H9 (cell line): ENCODE measurements at regions not wholly inside any gene's neighbourhood (a gene's known extent, or its start where the extent isn't known, plus 50 kb on each side); places are given as distances from the start of the nearest gene placed in this dataset.

Experiments
- DNase-seq: peaks from one replicate; pipeline ENCODE4 v3.0.0-alpha.2; 2017
- H2AFZ ChIP-seq: one replicate; pipeline ENCODE4 v1.6.1; 2013; ENCODE audit warnings: mild to moderate bottlenecking, low read length, control low read depth, moderate library complexity
- H2AK5ac ChIP-seq: 2 replicates; pipeline ENCODE4 v1.6.1; 2013; ENCODE audit warnings: low read length, control low read depth, mixed read lengths; ENCODE audit not compliant: insufficient read length
- H2BK120ac ChIP-seq: one replicate; pipeline ENCODE4 v1.6.1; 2013; ENCODE audit warnings: low read depth, mild to moderate bottlenecking, low read length, control low read depth, inconsistent platforms; ENCODE audit not compliant: poor library complexity, severe bottlenecking
- H2BK12ac ChIP-seq: 2 replicates; pipeline ENCODE4 v1.6.1; 2013; ENCODE audit warnings: low read length, control low read depth, mixed read lengths, low read depth; ENCODE audit not compliant: insufficient read length
- H2BK15ac ChIP-seq: 2 replicates; pipeline ENCODE4 v1.6.1; 2013; ENCODE audit warnings: low read depth, low read length, control low read depth
- H2BK20ac ChIP-seq: one replicate; pipeline ENCODE4 v1.6.1; 2013; ENCODE audit warnings: low read depth, mild to moderate bottlenecking, low read length, control low read depth, inconsistent platforms; ENCODE audit not compliant: poor library complexity, severe bottlenecking
- H2BK5ac ChIP-seq: 2 replicates; pipeline ENCODE4 v1.6.1; 2013; ENCODE audit warnings: low read length, control low read depth, mixed read lengths; ENCODE audit not compliant: insufficient read length
- H3K14ac ChIP-seq: 2 replicates; pipeline ENCODE4 v1.6.1; 2013; ENCODE audit warnings: low read length, control low read depth; ENCODE audit not compliant: insufficient read depth
- H3K18ac ChIP-seq: 2 replicates; pipeline ENCODE4 v1.6.1; 2013; ENCODE audit warnings: low read depth, mild to moderate bottlenecking, mixed read lengths, low read length, control low read depth; ENCODE audit not compliant: insufficient read length
- H3K23ac ChIP-seq: 2 replicates; pipeline ENCODE4 v1.6.1; 2013; ENCODE audit warnings: low read length, control low read depth, mixed read lengths, low read depth; ENCODE audit not compliant: insufficient read length
- H3K23me2 ChIP-seq: 2 replicates; pipeline ENCODE4 v1.6.1; 2013; ENCODE audit warnings: low read depth, mild to moderate bottlenecking, mixed read lengths, low read length, control low read depth; ENCODE audit not compliant: insufficient read length, poor library complexity, severe bottlenecking
- H3K27ac ChIP-seq: 2 replicates; pipeline ENCODE4 v1.5.1; 2013; ENCODE audit warnings: low read length, control low read depth, mixed read lengths, low read depth; ENCODE audit not compliant: insufficient read length
- H3K27me3 ChIP-seq: 2 replicates; pipeline ENCODE4 v1.6.1; 2013; ENCODE audit warnings: low read length, control low read depth, inconsistent platforms; ENCODE audit not compliant: insufficient read depth
- H3K4ac ChIP-seq: 2 replicates; pipeline ENCODE4 v1.6.1; 2013; ENCODE audit warnings: low read depth, mild to moderate bottlenecking, control low read depth, inconsistent platforms, low read length, moderate library complexity
- H3K4me1 ChIP-seq: 2 replicates; pipeline ENCODE4 v1.6.1; 2013; ENCODE audit warnings: low read length, control low read depth, inconsistent platforms; ENCODE audit not compliant: insufficient read depth
- H3K4me2 ChIP-seq: 2 replicates; pipeline ENCODE4 v1.6.1; 2013; ENCODE audit warnings: low read length, control low read depth, mixed read lengths; ENCODE audit not compliant: insufficient read length, insufficient read depth
- H3K56ac ChIP-seq: 2 replicates; pipeline ENCODE4 v1.6.1; 2013; ENCODE audit warnings: low read depth, mild to moderate bottlenecking, mixed read lengths, low read length, control low read depth; ENCODE audit not compliant: insufficient read length
- H3K79me1 ChIP-seq: 2 replicates; pipeline ENCODE4 v1.6.1; 2013; ENCODE audit warnings: low read depth, mild to moderate bottlenecking, moderate library complexity, low read length, control low read depth, inconsistent platforms; ENCODE audit not compliant: insufficient read depth, poor library complexity, severe bottlenecking
- H3K79me2 ChIP-seq: 2 replicates; pipeline ENCODE4 v1.6.1; 2013; ENCODE audit warnings: low read length, control low read depth, inconsistent platforms; ENCODE audit not compliant: insufficient read depth
- H3K9ac ChIP-seq: 2 replicates; pipeline ENCODE4 v1.6.1; 2013; ENCODE audit warnings: low read length, control low read depth, mixed read lengths; ENCODE audit not compliant: insufficient read length; ENCODE audit errors: extremely low read depth
- H3K9me3 ChIP-seq: one replicate; pipeline ENCODE4 v1.6.1; 2013; ENCODE audit warnings: low read depth, low read length, inconsistent platforms; ENCODE audit not compliant: control insufficient read depth
- H3T11ph ChIP-seq: one replicate; pipeline ENCODE4 v1.6.1; 2013; ENCODE audit warnings: mild to moderate bottlenecking, low read length, control low read depth, inconsistent platforms
- H4K20me1 ChIP-seq: one replicate; pipeline ENCODE4 v1.6.1; 2013; ENCODE audit not compliant: control insufficient read depth, insufficient read length, insufficient read depth
- H4K5ac ChIP-seq: 2 replicates; pipeline ENCODE4 v1.6.1; 2013; ENCODE audit warnings: low read depth, mild to moderate bottlenecking, mixed read lengths, low read length, control low read depth; ENCODE audit not compliant: insufficient read length
- H4K8ac ChIP-seq: replicated peaks from 2 replicates; pipeline ENCODE4 v1.6.1; 2013; ENCODE audit warnings: low read length, control low read depth, mixed read lengths, low read depth; ENCODE audit not compliant: insufficient read length
- H4K91ac ChIP-seq: 2 replicates; pipeline ENCODE4 v1.6.1; 2013; ENCODE audit warnings: low read depth, mild to moderate bottlenecking, moderate library complexity, mixed read lengths, low read length, control low read depth; ENCODE audit not compliant: insufficient read length
- H3K27ac Mint-ChIP-seq, 3 experiments: 2 replicates in 2 of 3; 3 replicates in 1 of 3; pipeline ENCODE4 v1.8.0; 2020 to 2021; ENCODE audit warnings: mixed read lengths in 3 of 3, mild to moderate bottlenecking in 1 of 3, moderate library complexity in 1 of 3
- H3K27me3 Mint-ChIP-seq: 2 replicates; pipeline ENCODE4 v1.8.0; 2021; ENCODE audit warnings: low read depth, mild to moderate bottlenecking, moderate library complexity, mixed read lengths
- H3K36me3 Mint-ChIP-seq, 3 experiments: 2 replicates in 2 of 3; 3 replicates in 1 of 3; pipeline ENCODE4 v1.8.0; 2020 to 2021; ENCODE audit warnings: low read depth in 3 of 3, mixed read lengths in 3 of 3; ENCODE audit not compliant: insufficient read depth in 1 of 3
- H3K4me1 Mint-ChIP-seq, 2 experiments: 2 replicates each; pipeline ENCODE4 v1.8.0; 2020; ENCODE audit warnings: mixed read lengths in 2 of 2
- H3K4me3 Mint-ChIP-seq, 2 experiments: 2 replicates in 1 of 2; 3 replicates in 1 of 2; pipeline ENCODE4 v1.8.0; 2020 to 2021; ENCODE audit warnings: mild to moderate bottlenecking in 2 of 2, mixed read lengths in 2 of 2, moderate library complexity in 1 of 2
- H3K9me3 Mint-ChIP-seq, 2 experiments: 2 replicates in 1 of 2; 3 replicates in 1 of 2; pipeline ENCODE4 v1.8.0; 2020; ENCODE audit warnings: mild to moderate bottlenecking in 2 of 2, mixed read lengths in 2 of 2, moderate library complexity in 1 of 2
- CTCF ChIP-seq: fragments of 200-600 bp; sonication (generic); conservative IDR thresholded peaks from 3 replicates; pipeline ENCODE4 v1.8.0; 2021; ENCODE audit warnings: antibody characterized with exemption, mild to moderate bottlenecking
- WGBS: extraction: QIAGEN DNeasy Blood & Tissue Kit; methylation state at CpG from one replicate; pipeline ENCODE4 v1.1.7; 2013; ENCODE audit warnings: missing lambda C conversion rate, low lambda C conversion rate, mixed read lengths; ENCODE audit not compliant: insufficient read length; ENCODE audit errors: extremely low coverage; 5-methylcytosine and 5-hydroxymethylcytosine counted together

DNA sequence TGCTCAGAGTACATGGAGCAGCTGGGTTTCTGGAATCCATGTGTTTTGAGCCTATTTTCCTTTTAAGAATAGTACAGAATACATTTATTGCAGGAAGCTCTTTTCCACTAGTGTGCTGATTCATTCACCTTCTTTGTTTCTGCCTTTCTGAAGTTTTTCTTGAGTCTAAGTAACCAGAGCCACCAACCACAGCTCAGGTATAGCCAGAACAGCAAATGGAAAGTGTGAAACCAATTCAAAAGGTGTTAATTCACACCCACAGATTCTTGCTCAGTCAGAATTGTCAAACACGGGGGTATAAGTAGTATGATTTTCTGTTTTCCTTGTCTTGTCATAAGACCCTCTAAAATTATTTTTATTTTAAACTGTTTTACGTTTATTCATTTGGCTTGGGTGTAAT, 75.9 kb upstream of the DYNAP start:
- Histone ChIP-seq H3K27ac (no peak overlapping the region), H4K20me1 (no peaks in the 10 kb centered on the region), H3K9ac (no peak overlapping the region), H3K14ac (no peak overlapping the region), H2BK120ac (no peak overlapping the region), H3K18ac (no peak overlapping the region), H3K4ac (no peak overlapping the region), H4K91ac (no peak overlapping the region), H3K4me2 (no peak overlapping the region), H2AFZ (peak overlapping the region; percentile 6), H4K8ac (no peak overlapping the region), H3T11ph (no peak overlapping the region), H2BK15ac (no peak overlapping the region), H3K23me2 (no peaks in the 10 kb centered on the region), H2BK5ac (no peak overlapping the region), H3K9me3 (no peaks in the 10 kb centered on the region), H3K79me2 (no peaks in the 10 kb centered on the region), H2BK12ac (no peak overlapping the region), H3K4me1 (no peaks in the 10 kb centered on the region), H3K79me1 (no peaks in the 10 kb centered on the region), H4K5ac (no peak overlapping the region), H3K27me3 (no peaks in the 10 kb centered on the region), H2AK5ac (no peak overlapping the region), H3K56ac (no peak overlapping the region), H3K23ac (no peak overlapping the region), H2BK20ac (no peak overlapping the region)
- Mint-ChIP-seq H3K9me3 (no peaks in the 10 kb centered on the region), H3K4me1 (peaks cover 2 to 7% of the 10 kb centered on the region in 2 experiments; a peak in 3 of 4 replicates), H3K27me3 (no peaks in the 10 kb centered on the region), H3K4me3 (no peak overlapping the region), H3K27ac (no peak overlapping the region; a peak in 1 of 7 replicates), H3K36me3 (peaks cover 0 to 7% (median 0%) of the 10 kb centered on the region in 3 experiments; a peak in 2 of 7 replicates)
- no peak for DNase-seq
- no peak for TF ChIP-seq CTCF
- WGBS, result no CpG with 5 or more reads among the region's 2 CpGs
